HT-29 (cell line): ENCODE measurements at regions not wholly inside any gene's neighbourhood (a gene's known extent, or its start where the extent isn't known, plus 50 kb on each side); places are given as distances from the start of the nearest gene placed in this dataset.
"Not testable (repeated sequence)": the region's sequence is repeated elsewhere in the genome, so short reads cannot be mapped to it uniquely, and the experiment has no call there.

Experiments used
- DNase-seq: peaks from one replicate; pipeline ENCODE4 v3.0.0-alpha.2; 2015; ENCODE audit warnings: low spot score

DNA sequence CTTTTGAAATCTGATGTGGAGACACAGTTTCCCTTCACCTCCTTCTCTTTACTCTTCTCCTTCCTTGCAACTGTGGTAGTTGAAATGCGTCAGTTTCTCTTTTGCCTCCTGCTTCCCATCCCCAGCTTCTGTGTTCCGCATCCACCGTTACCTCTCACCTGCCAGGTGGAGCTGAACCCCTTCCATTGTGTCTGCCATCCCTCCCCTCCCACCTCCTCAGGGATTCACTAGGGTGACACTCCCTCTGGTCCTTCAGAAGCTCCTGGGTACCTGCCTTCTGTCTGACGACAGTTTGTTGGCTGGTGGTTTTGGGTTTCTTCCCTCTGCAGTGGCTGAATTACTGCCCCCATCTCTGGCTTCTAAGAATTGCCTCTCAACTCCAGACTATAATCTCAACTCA is 132.1 kb downstream of the SLC24A2 start:
- no peak for DNase-seq

- no peak for DNase-seq
These were observed 137.2 kb downstream of the SLC24A2 start for GRCh38 chr9:19651681-19652080.

DNA sequence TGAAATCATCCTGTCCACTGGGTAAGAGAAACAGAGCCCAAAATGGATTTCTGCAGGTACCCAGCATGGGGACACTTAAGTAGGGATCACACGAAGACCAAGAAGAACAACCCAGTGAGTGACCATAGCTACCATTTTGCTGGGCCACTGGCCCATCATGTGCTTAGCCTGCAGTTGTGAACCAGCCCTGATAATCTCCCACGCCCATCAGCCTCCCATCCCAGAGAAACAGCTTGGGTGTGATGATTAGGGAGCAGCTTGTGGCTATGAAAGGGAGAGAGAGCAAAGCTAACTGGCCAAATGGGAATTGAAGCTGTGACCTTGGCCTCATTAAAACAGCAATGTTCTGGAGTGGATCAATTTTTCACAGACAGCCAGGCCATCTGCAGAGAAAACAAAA is 138.5 kb downstream of the SLC24A2 start:
- DNase-seq = no peak

DNA sequence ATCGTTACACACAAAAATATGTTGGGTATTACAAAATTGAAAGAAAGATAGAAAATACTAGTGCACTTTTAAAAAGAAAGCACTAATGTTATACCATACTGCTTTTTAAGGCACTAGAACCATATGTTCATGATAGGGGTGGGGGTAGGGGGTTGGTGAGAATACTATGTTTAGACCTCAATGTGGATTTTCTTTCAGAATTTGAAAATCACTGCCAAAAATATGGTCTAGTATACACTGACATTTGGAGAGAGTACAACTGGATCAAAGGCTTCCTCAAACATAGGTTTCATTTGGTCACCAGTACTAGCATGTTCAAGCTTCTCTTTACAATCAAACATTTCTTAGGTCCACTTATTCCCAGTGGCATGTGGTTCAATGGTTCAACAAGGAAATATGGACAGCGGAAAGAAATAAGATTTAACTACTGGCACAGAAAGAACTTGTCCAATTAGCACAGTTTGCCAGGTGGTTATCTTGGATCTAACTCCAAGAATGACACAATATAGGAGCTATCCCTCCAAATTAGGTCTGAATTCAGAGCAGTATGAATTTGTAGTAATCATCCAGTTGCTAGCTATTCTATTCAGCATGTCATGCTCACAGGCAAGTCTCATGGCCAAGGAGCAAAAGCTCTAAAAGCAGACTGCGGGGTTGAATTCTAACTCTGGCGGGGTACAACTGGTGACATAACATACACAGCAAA is 139.3 kb downstream of the SLC24A2 start:
- DNase-seq = no peak

DNA sequence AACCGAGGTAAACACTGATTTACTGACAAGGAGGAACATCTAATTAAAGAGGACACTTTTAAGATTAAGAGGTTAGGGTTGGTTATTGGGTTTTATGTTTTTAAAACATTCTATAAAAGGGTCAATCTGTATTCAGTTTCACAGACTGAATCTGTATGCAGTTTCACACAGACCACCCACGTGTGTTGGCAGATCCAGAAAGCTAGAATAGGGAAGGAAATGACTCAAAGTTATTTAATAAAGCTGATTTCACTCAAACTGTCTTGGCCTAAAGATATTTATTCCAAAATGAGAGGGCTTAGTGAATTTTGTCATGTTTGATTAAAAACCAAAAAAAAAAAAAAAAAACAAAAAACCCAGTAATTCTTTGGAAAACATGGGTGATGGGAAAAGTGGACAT is 140.2 kb downstream of the SLC24A2 start:
- DNase-seq = no peak

GRCh38 chr9:19643875-19644274 is 145.0 kb downstream of the SLC24A2 start:
- DNase-seq = no peak

- DNase-seq = peak; percentile 45
These were observed 146.6 kb downstream of the SLC24A2 start for GRCh38 chr9:19642256-19642655.

DNA sequence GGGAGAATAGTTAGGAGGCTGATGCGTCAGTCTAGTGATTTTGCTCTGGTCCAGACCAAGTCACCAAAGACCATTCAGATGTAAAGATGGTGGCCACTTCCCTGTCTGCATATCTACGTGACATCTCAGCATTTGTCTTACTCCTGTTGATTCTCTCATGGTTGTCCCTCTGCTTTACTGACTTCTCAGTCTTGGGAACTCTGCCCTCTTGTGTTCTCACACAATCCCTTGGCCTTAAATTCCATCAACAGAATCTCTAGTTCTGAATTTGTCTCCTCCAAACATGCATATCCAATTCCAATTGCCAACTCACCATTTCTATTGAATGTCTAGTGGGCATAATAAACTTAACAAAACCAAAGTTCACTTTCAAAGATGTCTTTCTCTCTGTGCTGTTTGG is 147.8 kb downstream of the SLC24A2 start:
- DNase-seq = peak; percentile 29

GRCh38 chr9:19640014-19640413 is 148.8 kb downstream of the SLC24A2 start:
- no peak for DNase-seq

GRCh38 chr9:19637084-19637483 is 151.8 kb downstream of the SLC24A2 start:
- DNase-seq = no peak

DNA sequence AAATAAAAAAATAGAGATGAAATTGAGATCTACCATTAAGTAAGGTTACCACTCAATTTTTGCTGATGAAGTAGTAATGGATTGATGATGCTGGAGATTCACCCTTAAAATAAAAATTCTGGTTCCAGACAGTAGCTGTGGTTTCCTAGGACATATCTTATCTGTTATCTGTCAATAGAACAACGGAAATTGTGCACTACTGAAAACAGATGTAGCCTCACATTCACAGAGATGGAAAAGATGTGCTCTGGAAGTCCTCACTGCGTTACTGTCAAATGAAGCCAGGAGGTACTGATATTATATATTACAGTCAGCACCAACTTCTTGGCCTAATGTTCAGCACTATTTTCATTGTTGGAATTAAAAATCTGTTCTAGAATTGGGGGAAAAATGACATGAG is 154.0 kb downstream of the SLC24A2 start:
- no peak for DNase-seq

GRCh38 chr9:19631181-19631580 is 157.7 kb downstream of the SLC24A2 start:
- DNase-seq = peak; percentile 21

- DNase-seq = no peak
These were observed 158.1 kb downstream of the SLC24A2 start for GRCh38 chr9:19630760-19631159.

- no peak for DNase-seq
These were observed 159.3 kb downstream of the SLC24A2 start for GRCh38 chr9:19629488-19629887.

GRCh38 chr9:19625426-19625825 is 163.4 kb downstream of the SLC24A2 start:
- not testable (repeated sequence) for DNase-seq

DNA sequence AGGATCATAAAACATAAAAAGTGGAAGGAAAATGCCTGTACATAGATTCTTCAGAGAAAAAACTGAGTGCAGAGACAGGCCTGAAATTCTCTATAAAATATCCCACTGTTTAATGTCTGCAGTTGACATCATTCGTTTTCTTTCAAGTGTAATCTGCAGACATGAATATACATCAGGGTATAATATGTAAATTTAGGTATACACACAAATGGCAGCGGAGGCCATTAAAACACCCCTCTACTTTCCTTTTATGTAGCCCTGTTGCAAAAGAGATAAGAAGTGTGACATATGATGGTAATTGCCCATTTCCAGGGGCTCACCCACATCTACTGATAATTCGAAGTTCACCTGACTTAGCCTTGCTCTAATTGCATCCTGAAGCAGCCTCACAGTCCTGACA is 164.3 kb downstream of the SLC24A2 start:
- no peak for DNase-seq

GRCh38 chr9:19623941-19624340 is 164.9 kb downstream of the SLC24A2 start:
- DNase-seq = no peak

- no peak for DNase-seq
These were observed 168.5 kb downstream of the SLC24A2 start for GRCh38 chr9:19620326-19620725.

DNA sequence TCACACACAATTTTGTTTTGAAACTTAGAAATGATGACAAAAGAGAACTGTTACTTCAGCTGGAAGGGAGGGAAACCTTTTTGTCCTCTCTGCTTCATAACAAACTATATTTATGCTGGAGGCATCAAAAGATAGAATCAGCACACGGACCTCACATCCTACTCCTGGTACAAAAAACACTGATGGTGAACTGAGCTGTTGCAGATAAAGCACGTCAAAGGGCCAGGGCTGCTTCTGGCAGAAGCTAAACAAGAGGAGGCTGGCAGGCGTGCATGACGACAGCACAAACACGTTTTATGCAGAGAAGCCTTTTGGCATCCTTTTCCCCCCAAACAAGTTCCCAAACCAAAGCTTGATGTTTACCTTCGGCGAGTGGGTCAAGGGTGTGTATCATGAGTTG is 169.6 kb downstream of the SLC24A2 start:
- DNase-seq = no peak

DNA sequence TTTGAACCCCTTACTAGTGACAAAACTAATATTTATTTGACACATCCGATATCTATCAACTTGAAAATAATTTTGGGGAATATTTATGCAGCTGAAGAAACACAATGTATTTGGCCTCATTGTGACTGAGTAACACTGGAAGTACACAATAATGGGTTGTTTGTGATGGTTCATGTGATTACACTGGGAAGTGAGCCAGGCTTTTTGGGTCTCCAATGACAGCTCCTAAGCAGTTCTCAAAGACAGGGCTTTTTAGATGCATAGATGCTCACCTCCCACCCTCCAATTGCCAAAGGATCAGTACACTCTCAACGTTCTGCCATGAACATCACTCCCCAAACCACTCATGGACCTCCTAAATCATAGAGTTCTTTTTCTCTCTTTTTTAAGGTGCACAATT is 170.0 kb downstream of the SLC24A2 start:
- DNase-seq = no peak

- no peak for DNase-seq
These were observed 173.7 kb downstream of the SLC24A2 start for GRCh38 chr9:19615036-19615624.

- no peak for DNase-seq
These were observed 174.5 kb downstream of the SLC24A2 start for GRCh38 chr9:19614294-19614693.

DNA sequence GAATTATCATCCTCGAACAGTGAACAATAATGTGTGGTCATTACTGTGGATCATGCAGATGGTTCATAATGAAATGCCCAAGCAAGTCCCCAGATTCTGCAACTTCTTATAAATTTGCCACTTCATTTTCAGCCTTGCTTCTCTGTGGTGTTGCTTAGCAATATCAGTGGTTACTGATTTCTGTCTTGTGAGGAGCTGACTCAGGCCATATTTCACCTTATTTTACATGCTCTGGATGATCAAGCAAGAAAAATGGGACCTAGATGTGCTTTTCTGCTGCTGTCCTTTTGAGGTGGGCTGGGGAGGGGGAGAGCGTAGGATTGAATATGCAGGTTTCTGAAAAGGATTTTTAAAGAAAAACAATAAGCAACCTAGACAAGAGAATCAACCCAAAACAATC is 188.3 kb downstream of the SLC24A2 start:
- no peak for DNase-seq

DNA sequence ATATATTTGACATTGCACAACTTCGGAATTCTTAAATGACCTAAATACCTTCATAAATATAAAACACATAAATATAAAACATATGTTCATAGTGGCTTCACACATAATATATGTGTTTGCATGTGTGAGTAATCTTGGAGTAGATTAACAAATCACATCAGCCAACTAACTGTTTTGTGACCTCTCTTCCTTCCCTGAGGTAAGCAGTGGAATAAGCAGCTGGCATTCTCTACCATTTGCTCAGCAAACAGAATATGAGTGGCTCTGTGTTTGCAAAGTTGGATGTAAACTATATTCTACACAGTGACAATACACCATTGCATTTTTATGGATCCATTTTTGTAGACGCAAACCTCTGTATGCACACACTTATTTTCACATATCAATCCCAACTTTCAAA is 189.9 kb downstream of the ACER2 start:
- no peak for DNase-seq
